Ishikawa (cell line): ENCODE measurements at regions not wholly inside any gene's neighbourhood (a gene's known extent, or its start where the extent isn't known, plus 50 kb on each side); places are given as distances from the start of the nearest gene placed in this dataset.

Experiments
- NFIC ChIP-seq: IDR thresholded peaks from 2 replicates; pipeline ENCODE4 v1.6.1; 2012
- YY1 ChIP-seq: IDR thresholded peaks from 2 replicates; pipeline ENCODE4 v1.6.1; 2012; ENCODE audit warnings: low read depth

DNA sequence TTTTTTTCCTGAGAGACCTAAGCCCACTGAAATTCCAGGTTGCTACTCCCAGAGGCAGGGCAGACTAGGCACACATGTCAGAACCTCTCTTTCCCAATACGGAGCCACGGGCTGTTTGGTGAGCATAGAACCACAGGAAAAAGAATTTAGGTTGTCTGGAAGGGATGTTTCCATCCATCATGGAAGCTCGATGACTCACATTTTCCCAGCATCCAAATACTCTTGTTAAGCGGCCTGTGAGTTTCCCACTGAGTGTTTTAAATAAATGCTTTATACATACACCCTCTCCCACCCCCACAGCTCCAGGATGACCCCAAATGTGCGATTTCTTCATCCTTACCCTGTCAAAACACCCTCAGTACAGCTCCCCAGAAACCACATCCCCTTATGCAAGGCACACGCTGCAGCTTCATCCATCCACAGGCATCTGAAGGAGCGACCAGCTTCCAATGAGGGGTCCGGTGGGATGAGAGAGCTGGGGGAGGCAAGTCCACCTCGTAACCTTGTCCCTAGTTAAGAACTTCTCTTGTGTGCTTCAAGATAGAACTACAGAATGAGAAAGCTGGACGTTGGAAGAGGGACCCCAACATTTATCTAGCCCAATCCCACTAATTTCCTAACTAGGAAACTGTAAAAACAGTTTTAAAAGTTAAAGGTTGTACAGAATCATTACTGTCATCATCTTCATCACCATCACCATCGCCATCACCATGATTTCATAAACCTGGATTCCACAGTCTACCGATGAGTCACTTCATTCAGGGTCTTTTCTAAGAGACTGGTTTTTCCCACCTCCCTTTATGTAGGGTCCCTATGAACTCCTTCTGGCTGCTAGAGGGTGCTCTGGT lies 63.5 kb upstream of the FZD7 start:
- no peak for TF ChIP-seq YY1
- TF ChIP-seq NFIC: no peak
